UCSD-AML1 (cell line): ENCODE measurements at regions not wholly inside any gene's neighbourhood (a gene's known extent, or its start where the extent isn't known, plus 50 kb on each side); places are given as distances from the start of the nearest gene placed in this dataset.

ENCODE experiments used
- DNase-seq: peaks from one replicate; lab custom pipeline; 2025; ENCODE audit not compliant: unreplicated experiment; lab: John Stamatoyannopoulos, UW

DNA sequence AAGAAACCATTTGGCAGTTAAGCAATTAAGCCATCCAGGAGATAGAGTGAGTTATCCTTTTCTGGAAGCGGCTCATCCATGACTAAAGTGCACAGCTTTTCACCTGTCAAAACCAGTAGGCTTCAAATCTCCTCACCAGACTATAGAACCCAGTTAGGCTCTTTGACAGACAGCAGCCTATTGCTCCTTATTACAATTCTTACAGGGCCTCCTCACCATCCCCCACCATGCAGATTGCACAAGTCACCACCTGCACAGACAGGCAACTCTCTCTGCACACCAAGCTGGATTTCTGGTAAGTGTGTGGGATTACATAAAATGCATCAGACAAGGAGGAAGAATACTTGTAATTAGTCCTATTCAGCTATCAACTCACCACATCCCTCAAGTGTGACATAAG is 301.6 kb downstream of the SNX13 start:
- DNase-seq, result no peak

DNA sequence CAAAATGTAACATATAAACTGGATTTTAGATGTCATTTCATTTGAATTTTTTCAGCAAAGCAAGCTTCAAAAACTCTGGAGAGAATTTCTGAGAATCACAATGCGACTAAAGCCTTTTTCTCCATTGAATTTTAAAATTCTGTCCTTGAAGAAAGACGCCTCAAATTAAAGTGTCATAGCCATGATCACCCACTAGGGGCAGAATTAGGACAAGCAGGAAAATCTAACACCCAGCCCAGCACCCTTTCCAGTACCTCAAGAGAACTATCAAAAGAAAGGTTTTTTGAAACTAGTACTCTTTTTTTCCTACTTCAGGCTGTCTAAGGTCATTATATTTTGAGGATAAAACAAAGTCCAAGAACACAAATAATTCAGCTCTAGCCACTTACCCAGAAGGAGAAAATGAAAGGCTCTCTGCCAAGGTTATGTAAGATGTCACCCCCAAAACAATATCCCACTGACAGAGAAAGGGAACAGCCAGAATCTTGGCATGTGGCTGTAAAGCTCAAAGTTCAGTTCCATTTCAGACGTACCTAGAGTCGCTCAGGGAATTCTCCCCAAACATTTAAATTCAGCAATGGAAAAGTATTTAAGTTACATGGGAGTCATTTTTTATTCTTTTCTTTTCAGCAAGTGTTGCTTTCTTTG is 299.4 kb downstream of the SNX13 start:
- DNase-seq, result no peak

DNA sequence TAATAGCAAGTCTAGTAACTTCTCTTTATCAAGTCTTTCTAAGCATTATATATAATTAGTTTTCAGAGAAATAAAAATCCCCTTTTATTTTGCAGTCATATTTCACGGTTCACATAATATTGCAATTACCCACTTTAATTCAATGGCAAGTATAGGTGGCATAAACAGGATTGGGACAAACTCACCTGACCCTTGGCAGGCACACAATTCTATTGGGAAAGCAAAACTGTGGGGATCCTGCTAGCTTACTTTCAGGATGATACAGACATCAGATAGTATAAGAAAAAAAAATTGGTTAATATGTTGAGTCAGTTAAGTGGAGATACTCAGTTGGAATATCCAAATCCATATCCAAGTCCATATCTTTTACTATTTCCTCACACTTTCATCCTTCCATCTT is 294.8 kb downstream of the SNX13 start:
- no peak for DNase-seq

DNA sequence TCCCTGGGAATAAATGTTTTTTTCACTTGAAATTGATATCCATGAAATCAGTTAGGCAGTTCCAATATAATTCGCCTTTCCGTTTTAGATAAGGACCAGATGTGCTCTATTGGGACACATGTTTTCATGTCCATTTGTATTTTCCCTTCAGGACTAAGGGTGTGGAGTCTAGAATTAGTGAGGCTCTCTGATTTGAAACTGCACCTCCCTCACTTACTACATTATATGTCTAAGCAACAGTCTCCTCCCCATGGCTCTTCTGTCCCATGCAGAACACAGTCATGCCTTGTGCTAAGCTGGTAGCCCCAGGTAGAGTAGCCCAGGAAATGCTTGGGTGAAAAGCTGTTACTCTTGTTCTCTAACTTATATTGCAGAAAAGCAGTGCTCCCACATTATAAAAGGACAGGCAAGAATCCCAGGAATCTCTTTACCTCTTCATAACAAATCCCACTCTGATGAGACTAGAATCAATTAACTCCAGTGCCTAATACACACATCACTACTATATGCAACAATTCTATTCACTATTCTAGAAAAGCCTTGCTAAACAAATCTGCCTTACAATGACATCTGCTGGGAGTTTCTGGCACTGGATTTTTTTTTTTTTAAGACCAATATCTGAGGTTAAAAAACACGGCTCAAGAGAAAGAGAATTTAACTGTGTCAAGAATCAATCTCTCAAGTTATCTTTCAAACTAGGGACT is 293.9 kb downstream of the SNX13 start:
- DNase-seq, result no peak

DNA sequence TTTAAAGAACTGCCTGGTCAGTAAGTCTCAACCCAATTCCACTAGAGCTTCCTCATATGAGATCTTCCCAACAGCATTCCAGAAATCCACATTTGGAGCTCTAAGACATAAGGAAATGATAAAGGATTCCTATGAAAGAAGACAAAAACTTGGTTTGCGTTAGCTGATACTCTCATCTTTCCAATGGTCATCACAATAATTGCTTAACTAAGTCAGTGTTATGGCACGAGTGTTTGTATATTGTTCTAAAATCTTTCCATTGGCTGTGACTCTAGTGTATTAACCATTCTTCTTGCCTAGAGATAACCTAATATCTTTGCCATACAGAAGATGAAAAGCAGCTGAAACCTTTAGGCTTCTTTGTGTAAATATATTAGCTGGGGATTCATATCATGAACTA is 289.0 kb downstream of the SNX13 start:
- DNase-seq, result no peak

DNA sequence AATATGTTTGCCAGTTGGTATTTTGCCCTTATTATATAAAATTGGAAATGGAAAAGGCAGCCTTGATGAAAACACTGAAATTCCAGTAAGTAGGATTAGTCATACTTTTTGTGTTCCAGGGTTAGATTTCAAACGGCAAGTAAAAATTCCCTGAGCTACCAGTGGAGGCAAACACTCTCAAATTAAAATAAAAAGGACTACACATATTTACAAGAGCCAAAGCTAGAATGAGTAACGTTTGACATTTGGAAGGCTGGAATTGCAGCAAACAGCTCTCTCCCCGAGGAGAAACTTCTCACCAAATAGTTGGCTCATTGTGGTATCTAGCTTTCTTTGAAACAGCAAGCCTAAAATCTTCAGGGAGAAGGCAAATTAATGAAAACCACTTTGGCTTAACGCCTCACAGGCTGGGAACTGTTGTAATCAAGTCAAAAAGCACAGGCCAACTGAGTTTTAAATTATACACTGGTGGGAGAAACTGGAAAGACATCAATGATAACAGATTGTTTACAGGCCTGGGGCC is 288.4 kb downstream of the SNX13 start:
- DNase-seq, result no peak

DNA sequence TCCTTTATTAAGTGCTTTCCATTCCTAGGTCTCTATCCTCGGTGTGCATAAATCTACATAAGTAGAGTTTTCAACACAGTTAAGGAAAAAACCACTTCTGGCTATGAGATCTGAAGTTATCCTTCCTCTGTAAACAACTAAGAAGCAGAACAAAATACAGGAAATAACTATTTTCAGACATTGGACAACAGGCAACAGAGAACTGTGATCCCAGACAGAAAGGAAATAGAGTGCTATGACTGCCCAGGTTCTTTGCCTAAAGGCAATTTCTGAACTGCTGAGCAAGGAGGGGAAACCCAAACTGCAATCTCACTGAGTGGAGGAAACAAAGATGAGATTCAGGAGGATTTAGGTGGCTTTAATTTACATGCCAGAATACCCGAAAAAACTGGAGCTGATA is 285.4 kb downstream of the SNX13 start:
- DNase-seq, result no peak

DNA sequence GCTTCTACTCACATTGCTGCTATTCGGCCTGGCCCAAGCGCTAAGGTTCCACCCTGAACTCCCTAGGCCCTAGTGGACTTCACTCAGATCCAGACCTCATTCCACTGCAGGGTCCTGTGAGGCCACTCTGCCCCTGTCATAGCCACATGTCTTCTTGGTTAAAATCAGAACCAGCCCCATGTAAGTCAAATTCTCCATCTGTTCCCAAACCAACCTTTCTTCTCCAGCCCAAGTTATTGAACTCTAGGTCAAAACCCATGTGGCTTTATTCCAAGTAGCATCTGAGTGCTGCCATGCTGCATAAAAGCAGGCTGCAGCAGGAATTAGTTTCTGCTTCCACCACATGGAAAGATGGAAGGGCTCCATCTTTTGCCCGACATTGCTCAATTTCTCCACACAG is 281.2 kb downstream of the SNX13 start:
- DNase-seq, result no peak

DNA sequence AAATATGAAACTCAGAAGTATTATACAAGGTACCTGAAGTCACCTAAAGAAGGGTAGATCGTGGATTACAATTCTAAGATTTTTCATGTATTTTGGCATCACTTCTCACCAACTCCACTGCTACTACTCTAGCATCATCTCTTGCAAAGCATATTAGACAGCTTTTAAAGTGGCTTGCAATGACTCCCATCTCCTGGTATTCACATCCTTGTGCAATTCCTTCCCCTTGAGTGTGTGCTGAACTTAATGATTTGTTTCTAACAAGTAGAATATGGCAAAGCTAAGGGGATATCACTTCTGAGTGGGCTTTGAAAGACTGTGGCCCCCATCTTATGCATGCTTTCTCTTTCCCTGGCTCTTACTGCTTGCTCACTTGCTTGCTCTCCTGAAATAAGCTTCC is 280.2 kb downstream of the SNX13 start:
- no peak for DNase-seq

DNA sequence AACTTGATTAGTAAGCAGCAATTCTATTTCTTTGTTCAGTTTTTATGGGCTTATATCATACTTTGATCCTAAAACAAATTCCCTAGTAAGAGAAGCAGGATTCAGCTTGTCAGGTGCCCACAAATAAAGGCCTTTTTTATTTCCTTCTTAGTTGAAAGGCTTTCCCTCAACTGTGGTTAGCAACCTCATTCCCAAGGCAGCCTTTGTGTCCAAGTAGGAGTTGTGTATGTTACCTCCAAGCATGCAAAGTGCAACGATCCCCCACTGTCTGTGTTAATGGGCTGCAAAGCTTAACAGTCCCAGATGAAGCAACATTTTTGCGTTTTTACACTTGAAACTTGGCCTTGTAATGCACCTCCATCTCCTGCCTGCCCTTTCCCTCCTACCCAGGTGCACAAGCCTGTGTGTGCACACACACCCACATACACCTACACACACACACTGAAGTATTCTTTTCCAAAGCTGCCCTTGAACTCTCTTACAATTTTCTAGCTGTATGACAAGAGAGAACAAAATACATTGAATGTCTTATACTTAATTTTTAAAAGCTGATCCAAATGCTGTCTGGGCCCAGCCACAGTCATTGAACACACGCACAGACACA is 278.2 kb downstream of the SNX13 start:
- DNase-seq, result no peak

DNA sequence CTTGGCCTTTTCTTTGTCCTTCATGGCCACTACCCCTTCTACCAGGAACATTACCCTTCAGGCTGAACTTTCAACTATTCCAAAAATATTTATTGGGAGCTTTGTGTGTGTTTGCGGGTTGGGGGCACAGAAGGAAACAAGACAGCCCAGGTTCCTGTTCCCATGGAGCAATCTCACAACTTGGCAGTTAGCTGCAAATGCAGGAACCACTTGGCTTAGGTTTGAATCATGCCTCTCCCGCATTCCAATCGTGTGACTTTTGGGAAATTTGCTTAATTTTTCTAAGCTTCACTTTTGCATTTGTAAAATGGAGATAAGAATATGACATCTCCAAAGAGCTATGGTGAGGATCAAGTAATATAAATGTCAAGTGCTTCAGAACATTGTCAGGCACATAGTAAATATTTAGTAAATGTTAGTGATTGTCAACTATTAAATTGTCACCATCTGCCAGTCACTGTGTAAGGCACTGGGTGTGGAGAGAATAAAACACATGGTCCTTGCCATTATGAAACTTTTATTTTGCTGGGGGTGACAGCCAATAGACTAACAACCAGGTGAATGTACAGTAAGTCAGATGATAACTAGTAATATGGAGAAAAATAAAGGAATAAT is 277.1 kb downstream of the SNX13 start:
- no peak for DNase-seq

DNA sequence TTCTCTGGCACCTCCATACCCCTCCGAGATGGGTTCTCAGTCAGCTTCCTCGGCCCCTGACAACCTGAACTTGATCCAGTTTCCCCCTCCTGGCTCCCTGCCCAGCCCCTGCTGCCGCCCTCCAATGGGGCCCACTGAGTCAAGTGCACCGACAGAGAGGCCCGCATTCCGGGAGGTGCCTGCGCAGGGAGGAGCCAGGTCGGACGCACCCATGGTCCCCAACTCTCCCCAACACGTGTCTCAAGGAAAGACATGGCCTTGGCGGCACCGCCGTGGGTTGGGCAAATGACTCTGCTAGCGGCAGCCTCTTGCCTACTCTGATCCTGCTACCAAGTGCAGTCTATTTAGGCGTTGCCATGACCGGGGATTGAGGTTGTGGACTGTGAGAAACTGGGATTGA is 275.3 kb downstream of the SNX13 start:
- DNase-seq, result no peak

DNA sequence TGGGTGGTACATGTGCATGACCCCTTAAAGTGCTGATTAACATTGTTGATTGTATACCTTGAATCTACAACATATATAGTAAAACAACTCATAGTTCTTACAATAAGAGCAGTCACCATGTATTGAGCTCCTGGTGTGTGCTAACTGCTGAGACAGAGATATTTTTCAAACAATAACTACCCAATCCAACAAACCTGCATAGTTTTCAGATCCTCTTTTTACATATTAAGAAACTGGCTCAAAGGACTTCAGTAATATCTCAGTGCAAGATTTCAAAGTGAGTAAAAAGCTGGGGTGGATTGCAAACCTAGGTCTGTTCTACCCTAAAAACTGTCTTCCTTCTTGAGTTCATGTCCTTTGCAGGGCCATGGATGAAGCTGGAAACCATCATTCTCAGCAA is 272.2 kb downstream of the SNX13 start:
- no peak for DNase-seq

DNA sequence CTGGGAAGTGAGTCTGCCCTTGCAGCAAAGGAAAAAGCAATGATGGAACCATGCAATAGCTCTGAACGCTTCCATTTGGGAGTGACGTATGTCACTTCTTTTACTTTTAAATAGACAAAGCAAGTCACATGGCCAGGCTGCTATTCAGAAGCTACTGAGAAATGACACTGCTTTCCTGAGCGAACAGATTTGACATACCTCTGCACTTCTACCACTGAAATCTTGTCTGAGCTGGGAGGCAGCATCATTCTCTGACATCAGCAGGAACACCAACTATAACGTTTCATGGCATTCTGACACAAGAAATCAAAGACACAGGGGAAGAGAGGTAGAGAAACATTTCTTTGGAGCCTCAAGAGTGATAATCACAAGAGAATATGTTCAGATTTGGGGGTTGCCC is 271.1 kb downstream of the SNX13 start:
- no peak for DNase-seq

DNA sequence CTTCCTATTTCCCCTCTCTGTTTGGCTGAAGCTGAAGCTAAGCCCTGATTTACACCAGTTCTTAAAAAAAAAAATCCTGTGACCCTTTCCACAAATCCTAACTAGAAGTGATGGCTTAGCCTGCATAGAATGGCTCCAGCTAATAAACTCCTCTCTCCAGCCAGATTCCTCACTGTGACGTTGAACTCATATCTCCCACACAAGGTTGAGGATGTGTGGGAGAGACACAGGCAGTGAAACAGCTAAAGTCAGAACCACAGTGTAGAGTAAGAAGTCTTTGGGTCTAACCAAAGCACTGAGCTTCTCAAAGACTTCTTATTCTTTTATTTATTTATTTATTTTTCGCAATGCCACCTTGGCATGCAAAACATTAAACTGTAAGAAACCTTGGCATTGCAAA is 268.3 kb downstream of the SNX13 start:
- DNase-seq, result no peak

DNA sequence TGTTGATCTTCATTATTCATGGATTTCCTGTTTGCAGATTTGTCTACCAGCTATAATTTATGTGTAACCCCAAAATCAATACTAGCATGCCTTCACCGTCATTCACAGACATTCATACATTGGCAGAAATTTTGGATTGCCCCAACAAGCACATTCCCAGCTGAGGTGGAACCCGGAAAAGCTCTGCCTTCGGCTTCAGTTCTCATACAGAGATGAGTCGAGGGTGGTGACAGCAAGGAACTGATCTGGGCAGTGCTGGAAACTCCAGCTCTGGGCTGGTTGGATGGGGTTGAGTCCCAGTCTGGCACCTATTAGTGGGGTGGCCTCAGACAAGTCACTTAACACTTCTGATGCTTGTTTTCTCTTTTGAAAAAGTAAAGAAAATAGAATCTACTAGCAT is 267.5 kb downstream of the SNX13 start:
- DNase-seq, result no peak

DNA sequence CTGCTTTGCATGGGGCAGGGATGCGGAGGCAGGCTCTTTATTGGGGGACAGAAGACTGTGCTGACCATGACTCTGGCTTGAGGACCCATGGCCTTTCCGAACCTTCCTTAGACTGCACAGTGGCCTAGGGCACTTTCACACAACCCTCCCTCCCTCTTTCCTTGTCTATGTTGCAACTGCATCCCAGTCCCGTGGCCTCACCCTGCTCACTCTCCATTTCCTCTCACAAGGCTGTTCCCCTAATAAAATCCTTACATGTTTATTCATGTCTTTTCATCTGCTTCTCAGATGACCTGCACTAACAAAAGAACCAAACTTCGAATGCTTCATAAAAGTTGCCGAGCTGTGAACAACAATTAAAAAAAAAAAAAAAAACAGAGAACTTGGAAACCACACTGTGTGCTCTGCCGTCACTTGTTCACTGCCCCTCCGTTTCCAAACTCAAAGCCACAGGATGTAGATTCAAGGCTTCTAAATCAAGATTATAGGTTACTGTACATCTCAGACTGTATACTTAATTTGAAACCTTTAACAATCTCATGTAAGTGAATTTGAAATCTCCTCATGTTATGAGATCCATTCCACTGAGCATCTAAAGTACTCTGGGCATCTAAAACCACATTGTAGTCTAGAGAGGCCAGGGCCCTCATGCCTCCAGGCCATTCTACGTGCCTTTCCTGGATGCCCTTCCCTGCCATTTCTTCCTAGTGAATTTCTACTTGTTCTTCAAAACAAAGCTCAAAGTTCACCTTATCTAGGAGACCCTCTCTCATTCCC is 265.9 kb downstream of the SNX13 start:
- DNase-seq, result no peak

DNA sequence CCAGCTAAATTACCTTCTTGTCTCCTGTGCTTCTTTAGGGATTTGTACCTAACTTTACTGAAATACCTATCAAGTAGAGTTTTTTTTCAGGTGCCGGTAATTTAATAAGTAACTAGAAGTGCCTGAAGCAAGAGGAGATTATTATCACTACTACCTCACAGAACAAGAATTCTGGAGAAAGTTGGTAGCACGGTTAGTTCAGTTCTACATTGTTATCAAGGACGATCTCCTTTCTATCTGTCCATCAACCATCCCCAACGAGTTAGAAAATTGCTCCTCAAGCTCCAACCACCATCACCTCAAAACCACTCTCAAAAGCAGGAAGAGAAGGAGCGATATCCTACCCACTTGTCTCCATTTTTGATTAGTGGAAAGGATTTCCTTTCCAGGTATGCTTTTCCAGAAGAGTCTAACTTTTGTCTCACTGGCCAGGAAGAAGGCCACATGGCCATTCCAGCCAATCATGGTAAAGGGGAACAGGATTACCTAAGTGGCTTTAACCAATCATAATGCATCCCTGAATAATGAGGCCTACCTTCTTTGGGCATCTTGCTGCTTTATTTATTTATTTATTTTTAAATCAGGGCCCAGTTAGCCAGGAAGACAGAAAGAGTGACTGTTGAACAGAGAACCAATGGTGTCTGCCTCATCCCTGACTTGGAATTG is 265.2 kb downstream of the SNX13 start:
- DNase-seq, result no peak

DNA sequence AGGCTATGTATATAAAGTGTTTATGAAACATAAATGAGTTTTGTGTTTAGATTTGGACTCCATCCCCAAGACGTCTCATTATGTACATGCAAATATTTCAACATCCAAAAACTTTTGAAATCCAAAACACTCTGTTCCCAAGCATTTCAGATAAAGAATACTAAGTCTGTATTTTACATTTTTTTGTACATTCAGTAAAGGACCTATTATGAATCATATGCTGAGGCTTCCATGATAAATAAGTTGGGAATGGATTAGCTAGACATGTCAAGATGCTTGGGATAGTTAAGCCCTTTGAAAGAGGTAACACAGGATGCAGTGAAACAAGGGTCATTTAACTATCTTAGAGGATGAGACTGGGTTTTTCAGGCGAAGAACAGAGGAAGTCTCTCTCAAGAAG is 262.9 kb downstream of the SNX13 start:
- no peak for DNase-seq

DNA sequence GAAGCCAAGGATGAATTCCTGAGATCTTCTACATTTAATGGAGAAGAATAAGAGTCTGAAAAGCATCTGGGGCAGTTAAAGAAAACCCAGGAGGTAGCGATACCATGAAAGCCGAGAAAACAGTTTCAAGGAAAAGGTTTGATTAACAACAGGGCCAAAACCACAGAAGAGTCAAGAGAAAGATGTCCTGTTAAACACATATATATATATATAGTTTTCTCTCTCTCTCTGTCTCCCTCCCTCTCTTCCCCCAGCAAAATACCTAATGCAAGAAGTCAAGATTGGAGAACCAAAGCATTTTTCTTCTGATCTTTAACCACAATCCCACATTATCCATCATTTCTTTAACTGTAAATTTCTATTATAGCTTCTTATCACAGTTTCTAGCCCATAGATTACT is 261.4 kb downstream of the SNX13 start:
- DNase-seq, result no peak

DNA sequence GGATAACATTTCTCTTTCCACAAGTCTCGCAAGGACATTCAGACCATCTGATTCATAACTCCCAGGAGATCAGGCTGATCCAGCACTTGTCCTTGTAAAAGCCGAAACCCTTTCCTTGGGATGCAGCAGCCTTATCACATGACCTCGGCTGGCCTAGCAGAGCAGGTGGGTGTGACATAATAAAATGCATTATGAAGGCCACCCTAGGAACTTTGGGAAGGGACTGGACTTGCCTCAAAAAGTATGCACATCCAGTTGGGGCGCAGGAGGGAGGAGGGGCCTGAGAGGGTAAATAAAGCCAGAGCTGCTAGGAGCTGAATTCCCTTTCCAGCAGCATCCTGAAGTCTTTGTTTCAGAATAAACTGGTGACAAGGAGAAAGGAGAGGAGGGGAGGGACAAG is 260.8 kb downstream of the SNX13 start:
- DNase-seq, result no peak
